ENCODE measurements at regions not wholly inside any gene's neighbourhood (a gene's known extent, or its start where the extent isn't known, plus 50 kb on each side); places are given as distances from the start of the nearest gene placed in this dataset.

- TF ChIP-seq JUNB (IDR thresholded peaks at IDR 0.05; ENCODE audit: unreplicated experiment) (no peak), CTCF (conservative IDR thresholded peaks at IDR 0.05; ENCODE audit: low read depth in 2 of 2) (no peak), REST (IDR thresholded peaks at IDR 0.05; ENCODE audit: unreplicated experiment) (no peak), CREB1 (CRISPR knock-in tag; IDR thresholded peaks at IDR 0.05; ENCODE audit: low read depth) (no peak), EZH2 (IDR thresholded peaks at IDR 0.05; ENCODE audit: low read depth, unreplicated experiment) (no peak), POLR2AphosphoS5 (IDR thresholded peaks at IDR 0.05; ENCODE audit: low read depth) (no peak), EZH2phosphoT487 (IDR thresholded peaks at IDR 0.05; ENCODE audit: unreplicated experiment) (no peak), ZNF114 (CRISPR knock-in tag; IDR thresholded peaks at IDR 0.05) (no peak)
Measured at GRCh38 chr6:149212206-149212605, 105.3 kb upstream of the TAB2 start.
